NK-92 treated with Interleukin-12 subunit alpha and Interleukin-12 subunit beta, amount 100 ng/mL, for 24 hours (cell line): ENCODE measurements at regions not wholly inside any gene's neighbourhood (a gene's known extent, or its start where the extent isn't known, plus 50 kb on each side); places are given as distances from the start of the nearest gene placed in this dataset.
"Not testable (repeated sequence)": the region's sequence is repeated elsewhere in the genome, so short reads cannot be mapped to it uniquely, and the experiment has no call there.

Source experiments
- DNase-seq: peaks from one replicate; lab custom pipeline; 2025; lab: John Stamatoyannopoulos, UW

GRCh38 chr20:51958099-51959065, 156.1 kb upstream of the SALL4 start:
- no peak for DNase-seq

GRCh38 chr20:51955756-51956155, 153.4 kb upstream of the SALL4 start:
- no peak for DNase-seq

GRCh38 chr20:51953731-51954340, 151.5 kb upstream of the SALL4 start:
- DNase-seq, result no peak

GRCh38 chr20:51950926-51951325, 148.6 kb upstream of the SALL4 start:
- no peak for DNase-seq

- DNase-seq, result no peak
Measured at GRCh38 chr20:51946586-51946985, 144.3 kb upstream of the SALL4 start.

- DNase-seq, result no peak
Measured at GRCh38 chr20:51945881-51946280, 143.6 kb upstream of the SALL4 start.

GRCh38 chr20:51945177-51945576, 142.9 kb upstream of the SALL4 start:
- DNase-seq, result no peak

- DNase-seq, result no peak
Measured at GRCh38 chr20:51943761-51944160, 141.4 kb upstream of the SALL4 start.

- DNase-seq, result not testable (repeated sequence)
Measured at GRCh38 chr20:51943326-51943725, 141.0 kb upstream of the SALL4 start.

GRCh38 chr20:51941503-51941902, 139.2 kb upstream of the SALL4 start:
- no peak for DNase-seq

GRCh38 chr20:51939259-51939585, 136.9 kb upstream of the SALL4 start:
- no peak for DNase-seq

GRCh38 chr20:51938559-51939258, 136.4 kb upstream of the SALL4 start:
- DNase-seq, result no peak

- no peak for DNase-seq
Measured at GRCh38 chr20:51937779-51938178, 135.5 kb upstream of the SALL4 start.

GRCh38 chr20:51936377-51936776, 134.1 kb upstream of the SALL4 start:
- no peak for DNase-seq

GRCh38 chr20:51935003-51935358, 132.7 kb upstream of the SALL4 start:
- no peak for DNase-seq

- DNase-seq, result no peak
Measured at GRCh38 chr20:51934301-51935002, 132.1 kb upstream of the SALL4 start.

- DNase-seq, result no peak
Measured at GRCh38 chr20:51931371-51931781, 129.1 kb upstream of the SALL4 start.

GRCh38 chr20:51930775-51931174, 128.5 kb upstream of the SALL4 start:
- DNase-seq, result no peak

- no peak for DNase-seq
Measured at GRCh38 chr20:51928931-51929330, 126.6 kb upstream of the SALL4 start.

- not testable (repeated sequence) for DNase-seq
Measured at GRCh38 chr20:51927970-51928369, 125.6 kb upstream of the SALL4 start.

- no peak for DNase-seq
Measured at GRCh38 chr20:51926670-51927305, 124.5 kb upstream of the SALL4 start.

- no peak for DNase-seq
Measured at GRCh38 chr20:51924509-51924908, 122.2 kb upstream of the SALL4 start.
